ENCODE measurements at regions not wholly inside any gene's neighbourhood (a gene's known extent, or its start where the extent isn't known, plus 50 kb on each side); places are given as distances from the start of the nearest gene placed in this dataset.

DNA sequence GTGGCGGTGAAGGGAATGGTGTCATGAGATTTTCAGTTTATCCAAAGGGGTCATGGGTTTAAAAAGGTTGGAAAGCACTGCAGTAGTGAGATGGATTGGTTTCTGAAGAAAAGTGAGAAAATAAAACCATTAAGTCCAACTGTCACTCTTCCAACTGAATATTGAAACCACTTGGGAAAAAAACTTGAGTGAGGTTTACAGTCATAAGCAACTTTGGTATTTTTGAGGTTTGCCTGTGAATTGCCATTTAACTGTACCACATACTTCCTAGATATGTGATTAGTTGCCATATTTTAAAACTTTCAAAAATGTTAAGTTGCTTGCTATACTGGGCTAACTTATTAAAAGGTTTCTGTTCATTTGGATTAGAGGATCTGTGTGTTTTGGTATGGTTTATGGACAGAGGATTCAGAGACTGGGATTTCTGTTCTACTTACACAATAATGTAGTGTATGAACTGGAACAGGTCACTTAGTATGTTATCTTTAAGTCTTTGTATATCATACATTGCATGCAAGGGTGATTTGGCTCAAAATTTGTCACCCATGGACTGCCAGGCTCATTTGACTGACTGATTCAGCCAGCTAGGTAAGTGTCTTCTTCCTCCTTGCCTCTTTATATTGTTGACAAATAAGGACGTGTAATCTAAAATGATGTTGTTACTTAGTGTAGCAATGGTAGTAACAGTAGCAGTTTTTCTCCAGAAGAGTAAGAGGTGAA is 201.4 kb upstream of the EOMES start:
- TF ChIP-seq SRF (IDR thresholded peaks at IDR 0.05; ENCODE audit: low read depth) (no peak), POLR2A (IDR thresholded peaks at IDR 0.05; ENCODE audit: borderline replicate concordance, extremely low read depth, insufficient read depth, insufficient read length) (no peak), RAD21 (IDR thresholded peaks at IDR 0.05; ENCODE audit: low read depth) (no peak), SIN3A (IDR thresholded peaks at IDR 0.05; ENCODE audit: low read depth) (no peak), EZH2 (IDR thresholded peaks at IDR 0.05) (no peak), ZBTB33 (IDR thresholded peaks at IDR 0.05; ENCODE audit: extremely low read depth, insufficient replicate concordance, low read length) (no peak), YY1 (IDR thresholded peaks at IDR 0.05; ENCODE audit: extremely low read depth, insufficient replicate concordance, low read depth, low read length) (no peak), ZFX (IDR thresholded peaks at IDR 0.05) (no peak), CEBPB (IDR thresholded peaks at IDR 0.05; ENCODE audit: low read depth) (no peak), POLR2AphosphoS5 (IDR thresholded peaks at IDR 0.05; ENCODE audit: low read depth, low read length) (no peak), SP1 (IDR thresholded peaks at IDR 0.05; ENCODE audit: low read depth) (no peak)
- TF ChIP-seq, protein P1, sequence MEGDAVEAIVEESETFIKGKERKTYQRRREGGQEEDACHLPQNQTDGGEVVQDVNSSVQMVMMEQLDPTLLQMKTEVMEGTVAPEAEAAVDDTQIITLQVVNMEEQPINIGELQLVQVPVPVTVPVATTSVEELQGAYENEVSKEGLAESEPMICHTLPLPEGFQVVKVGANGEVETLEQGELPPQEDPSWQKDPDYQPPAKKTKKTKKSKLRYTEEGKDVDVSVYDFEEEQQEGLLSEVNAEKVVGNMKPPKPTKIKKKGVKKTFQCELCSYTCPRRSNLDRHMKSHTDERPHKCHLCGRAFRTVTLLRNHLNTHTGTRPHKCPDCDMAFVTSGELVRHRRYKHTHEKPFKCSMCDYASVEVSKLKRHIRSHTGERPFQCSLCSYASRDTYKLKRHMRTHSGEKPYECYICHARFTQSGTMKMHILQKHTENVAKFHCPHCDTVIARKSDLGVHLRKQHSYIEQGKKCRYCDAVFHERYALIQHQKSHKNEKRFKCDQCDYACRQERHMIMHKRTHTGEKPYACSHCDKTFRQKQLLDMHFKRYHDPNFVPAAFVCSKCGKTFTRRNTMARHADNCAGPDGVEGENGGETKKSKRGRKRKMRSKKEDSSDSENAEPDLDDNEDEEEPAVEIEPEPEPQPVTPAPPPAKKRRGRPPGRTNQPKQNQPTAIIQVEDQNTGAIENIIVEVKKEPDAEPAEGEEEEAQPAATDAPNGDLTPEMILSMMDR (IDR thresholded peaks at IDR 0.05 in 2 of 3, conservative IDR thresholded peaks at IDR 0.05 in 1 of 3; ENCODE audit: borderline replicate concordance in 1 of 3, insufficient read depth in 1 of 3, low read depth in 2 of 3, low read length in 2 of 3): no peak
- TF ChIP-seq, protein P2, sequence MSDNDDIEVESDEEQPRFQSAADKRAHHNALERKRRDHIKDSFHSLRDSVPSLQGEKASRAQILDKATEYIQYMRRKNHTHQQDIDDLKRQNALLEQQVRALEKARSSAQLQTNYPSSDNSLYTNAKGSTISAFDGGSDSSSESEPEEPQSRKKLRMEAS (IDR thresholded peaks at IDR 0.05): no peak
